ENCODE measurements at regions not wholly inside any gene's neighbourhood (a gene's known extent, or its start where the extent isn't known, plus 50 kb on each side); places are given as distances from the start of the nearest gene placed in this dataset.

DNA sequence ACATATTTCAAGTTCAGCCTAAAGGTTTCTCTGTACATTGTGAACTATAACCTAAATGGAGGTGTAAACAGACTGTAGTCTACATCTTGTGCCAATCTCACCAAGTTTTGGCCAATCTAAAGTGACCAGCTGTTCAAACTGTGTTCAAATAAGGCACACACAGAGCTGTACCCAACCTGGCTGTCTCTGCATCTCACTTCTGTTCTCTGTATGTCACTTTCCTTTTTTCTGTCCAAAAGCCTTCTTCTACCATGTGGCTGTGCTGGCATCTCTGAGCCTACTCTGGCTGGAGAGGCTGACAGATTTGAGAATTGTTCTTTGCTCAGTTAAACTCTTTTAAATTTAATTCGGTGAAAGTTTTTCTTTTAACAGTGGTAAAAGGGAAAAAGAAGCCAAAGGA, 817.9 kb downstream of the SOCS6 start:
- TF ChIP-seq POLR2A (IDR thresholded peaks at IDR 0.05): no peak
- no peak for TF ChIP-seq CTCF (IDR thresholded peaks at IDR 0.05)
